A172 (cell line): ENCODE measurements at regions not wholly inside any gene's neighbourhood (a gene's known extent, or its start where the extent isn't known, plus 50 kb on each side); places are given as distances from the start of the nearest gene placed in this dataset.

ENCODE experiments used
- DNase-seq: peaks from one replicate; pipeline ENCODE4 v3.0.0-alpha.2; 2015; ENCODE audit warnings: low spot score

DNA sequence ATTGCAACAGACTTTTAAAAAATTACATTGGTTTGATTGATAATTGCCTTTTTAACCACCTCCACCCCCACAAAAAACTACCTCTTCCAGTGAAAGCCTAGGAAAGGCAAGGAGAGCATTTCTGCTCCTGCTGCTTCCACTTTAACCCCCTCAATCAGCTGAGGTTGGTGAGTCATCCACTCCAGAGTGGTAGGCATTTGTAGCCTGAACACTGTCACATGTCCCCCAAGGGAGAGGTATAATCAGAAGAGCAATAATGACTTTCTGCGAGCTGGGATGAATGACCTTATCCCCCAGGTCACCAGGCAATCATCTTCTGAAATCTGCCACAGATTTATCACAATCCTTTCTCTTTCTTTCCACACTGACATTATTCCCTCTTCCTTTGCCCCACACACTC is 126.6 kb upstream of the CAMK1G start:
- peak; percentile 68 for DNase-seq

DNA sequence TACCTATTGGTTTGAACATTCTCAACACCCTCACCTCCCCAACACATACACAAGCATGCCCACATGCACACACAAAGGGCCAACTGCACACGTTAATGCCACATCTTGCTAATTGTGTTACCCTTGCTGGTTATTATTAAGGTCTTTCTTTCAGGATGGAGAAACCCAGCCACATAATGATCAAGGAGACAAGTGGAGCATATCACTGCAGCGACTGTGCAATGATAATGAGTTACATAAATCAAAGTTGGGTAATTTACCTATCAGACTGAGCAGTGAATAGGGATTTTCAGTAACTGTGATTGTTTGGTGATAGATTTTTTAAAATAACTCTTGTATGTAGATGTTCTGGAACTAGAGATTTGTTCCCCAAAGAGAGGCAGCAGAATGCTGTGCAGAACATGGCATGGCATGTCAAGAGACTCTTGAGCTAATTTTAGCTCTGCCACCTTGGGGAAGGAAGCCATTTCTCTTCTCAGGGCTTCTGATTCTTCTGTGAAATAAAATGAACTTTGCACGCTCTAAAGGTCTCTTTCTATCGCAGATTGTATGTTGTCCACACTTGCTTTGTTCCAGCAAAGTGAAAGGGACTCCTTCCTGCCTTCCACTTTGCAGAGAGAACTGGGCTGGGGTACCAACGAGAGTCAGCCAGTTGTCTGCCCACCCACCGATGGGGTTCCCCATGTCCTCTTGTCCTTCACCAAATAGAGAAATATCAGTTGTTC is 126.0 kb upstream of the CAMK1G start:
- no peak for DNase-seq

DNA sequence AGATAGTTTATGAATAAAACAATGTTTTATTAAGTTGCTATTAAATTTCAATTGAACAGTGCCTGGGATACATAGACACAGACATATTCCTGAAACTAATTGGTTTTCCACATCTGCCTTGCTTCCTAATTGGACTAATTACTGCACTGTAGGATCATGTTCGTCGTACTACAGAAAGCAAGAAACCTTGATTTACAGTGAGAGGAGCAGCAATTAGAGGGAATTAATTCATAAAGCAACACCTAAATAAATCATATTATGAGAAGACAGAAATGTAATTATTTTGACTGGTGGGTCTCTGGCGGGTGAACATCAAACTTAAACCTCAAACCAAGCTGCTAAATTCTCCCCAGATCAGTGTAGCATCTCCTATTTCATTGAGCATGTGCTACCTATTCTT is 124.6 kb upstream of the CAMK1G start:
- no peak for DNase-seq

DNA sequence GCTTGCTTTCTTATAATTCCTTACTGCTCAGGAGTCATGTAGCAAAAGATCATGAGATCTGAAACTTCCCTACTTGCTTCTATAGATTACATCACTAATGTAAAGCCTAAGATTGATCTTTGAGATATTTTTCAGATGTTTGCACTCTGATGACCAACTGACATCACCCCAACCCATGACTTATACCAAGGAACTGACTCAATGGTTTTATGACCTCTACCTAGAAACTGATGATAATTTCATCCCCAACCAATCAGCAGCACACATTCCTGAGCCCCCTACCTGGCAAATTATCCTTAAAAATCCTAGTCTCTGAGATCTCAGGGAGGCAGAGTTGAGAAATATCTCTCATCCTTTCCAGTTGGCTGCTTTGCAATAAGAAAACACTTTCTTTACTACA is 122.3 kb upstream of the CAMK1G start:
- DNase-seq: no peak

DNA sequence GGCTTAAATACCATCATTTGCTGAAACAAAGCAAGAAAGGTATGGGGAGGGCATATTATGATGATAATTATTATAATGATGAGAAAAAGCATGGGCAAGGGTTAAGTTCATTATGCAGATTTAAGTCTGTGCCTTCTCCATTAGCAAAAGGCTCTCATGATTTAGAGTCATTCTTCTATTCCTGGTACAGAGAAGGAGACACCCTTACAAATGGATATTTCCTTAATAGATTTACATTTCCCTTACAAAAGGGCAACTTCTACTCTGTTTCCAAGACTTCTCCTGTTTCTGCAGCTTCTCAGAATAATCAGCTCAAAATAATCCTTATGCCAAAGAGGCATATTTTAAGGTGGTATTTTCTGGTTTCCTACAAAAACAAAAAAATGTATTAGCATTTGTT is 121.1 kb upstream of the CAMK1G start:
- DNase-seq: no peak

DNA sequence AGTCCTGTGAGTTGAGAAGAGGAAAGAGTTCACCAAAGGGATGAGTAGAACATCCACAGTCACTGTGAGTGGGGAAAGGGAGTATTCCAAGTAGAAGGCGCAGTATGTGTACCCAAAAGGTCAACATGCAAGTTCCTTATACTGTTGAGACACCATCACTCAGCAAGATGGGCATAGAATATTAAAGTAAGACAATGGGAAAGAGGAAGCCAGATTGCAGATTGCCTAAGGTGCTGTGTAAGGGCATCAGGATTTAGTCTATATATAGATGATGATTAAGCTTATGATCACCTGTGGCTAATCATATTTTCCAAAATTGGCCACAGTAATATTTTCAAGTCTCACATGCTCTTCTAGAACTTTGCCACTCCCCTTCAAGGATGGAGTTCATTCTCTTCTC is 120.1 kb upstream of the CAMK1G start:
- no peak for DNase-seq

DNA sequence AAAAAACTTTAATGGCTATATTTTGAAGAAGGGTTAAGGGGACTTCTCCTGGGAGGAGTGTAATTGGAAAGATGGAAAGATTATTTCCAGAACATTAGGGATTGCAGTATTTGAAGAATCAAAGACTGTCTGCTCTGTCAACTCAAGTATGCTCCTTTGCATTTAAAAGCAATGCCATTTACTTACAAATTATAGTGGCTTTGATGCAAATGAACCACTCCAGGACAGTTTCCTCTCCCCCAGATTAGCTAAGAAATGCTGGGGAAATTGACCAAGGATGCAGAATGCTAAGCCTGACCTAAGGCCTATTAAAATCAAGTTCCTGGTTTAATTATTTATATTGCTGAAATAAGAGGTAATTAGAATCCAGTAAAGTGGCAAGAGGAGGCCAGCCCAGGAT is 110.5 kb upstream of the CAMK1G start:
- DNase-seq: no peak

DNA sequence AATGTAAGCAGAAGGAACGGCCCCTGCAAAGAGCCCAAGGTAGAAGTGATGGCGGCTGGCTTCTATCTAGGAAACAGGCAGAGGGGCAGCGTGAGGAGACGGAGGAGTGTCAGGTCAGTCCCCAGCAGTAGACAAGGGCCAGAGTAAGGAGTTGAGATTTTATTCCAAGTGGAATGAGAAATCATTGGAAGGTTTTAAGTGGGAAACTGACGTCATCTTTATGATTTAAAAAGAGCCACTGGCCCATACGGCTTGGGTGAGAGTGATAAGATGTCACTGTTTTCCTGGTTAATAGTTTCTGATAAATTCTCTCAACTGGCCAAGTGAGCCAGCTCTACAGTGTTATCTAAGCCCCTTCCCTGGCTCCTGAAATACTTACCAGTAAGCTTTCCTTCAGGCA is 103.2 kb upstream of the CAMK1G start:
- DNase-seq: no peak

DNA sequence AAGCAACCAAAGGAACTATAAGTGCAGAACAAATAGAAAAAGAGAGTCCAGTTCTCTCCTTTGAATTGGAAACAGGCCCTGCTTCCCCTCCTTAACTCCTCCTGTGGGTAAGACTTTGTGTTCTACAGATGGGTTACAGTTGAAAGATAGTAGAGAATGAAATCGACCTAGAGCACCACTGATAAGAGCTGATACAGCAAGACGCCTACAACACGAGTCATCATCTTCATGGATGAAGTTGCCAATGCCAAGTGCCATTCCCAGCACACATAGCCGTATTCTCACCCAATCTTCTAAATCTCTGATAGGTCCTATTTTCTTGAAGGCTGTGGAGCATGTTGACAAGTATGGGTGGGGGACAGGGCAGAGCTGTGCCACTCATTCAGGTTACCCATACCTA is 99.8 kb upstream of the CAMK1G start:
- DNase-seq: no peak

DNA sequence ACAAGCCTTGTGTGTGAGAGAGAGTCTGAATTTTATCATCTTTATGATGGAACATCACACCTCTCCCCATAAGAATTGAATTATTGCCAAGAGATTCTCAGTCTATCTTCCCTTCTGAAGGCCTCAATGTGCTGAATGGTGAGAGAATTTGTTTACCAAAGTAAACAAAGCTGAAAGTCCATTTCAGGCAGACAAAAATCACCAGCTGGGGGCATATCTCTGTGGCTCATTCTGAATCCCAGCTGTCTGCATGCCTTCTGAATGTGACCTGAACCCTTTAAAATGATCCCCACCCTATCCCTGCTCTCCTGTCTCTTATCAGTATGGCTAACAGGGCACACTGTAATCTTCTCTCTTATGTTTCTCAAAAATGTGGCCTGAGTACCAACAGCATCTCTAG is 99.1 kb upstream of the CAMK1G start:
- DNase-seq: no peak

DNA sequence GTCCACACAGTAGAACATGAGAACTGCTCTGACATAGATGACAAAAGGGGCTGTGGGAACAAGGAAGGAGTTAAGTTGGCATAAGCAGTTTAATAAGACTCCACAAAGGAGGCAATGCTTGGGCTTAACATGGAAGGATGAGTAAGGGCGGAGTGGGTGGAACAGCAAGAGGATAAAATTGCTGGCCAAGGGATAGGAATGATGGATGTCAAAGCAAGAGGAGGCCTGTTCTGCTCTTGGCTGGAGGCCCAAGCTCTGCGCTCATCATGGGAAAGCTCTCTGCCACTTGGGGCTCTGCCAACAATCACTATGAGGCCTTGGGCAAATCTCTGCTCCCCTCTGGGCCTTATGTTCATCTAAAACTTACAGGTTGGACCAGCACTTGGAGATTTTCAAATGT is 98.3 kb upstream of the CAMK1G start:
- peak; percentile 73 for DNase-seq

DNA sequence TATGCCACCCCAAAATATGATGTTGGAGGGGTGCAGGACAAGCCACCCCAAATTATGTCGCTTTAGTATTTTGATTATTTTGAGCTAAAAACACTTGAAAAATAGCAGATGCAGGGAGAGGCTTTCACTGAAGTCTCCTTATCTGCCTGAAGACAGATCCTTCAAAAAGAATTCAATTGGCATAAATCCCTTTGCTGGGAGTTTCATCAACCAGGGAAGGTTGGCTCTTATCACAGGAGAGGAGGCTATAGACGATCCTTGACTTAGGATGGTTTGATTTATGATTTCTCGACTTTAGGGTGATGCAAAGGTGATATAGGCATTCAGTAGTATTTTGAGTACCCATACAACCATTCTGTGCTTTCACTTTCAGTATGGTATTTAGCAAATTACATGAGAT is 97.8 kb upstream of the CAMK1G start:
- no peak for DNase-seq

DNA sequence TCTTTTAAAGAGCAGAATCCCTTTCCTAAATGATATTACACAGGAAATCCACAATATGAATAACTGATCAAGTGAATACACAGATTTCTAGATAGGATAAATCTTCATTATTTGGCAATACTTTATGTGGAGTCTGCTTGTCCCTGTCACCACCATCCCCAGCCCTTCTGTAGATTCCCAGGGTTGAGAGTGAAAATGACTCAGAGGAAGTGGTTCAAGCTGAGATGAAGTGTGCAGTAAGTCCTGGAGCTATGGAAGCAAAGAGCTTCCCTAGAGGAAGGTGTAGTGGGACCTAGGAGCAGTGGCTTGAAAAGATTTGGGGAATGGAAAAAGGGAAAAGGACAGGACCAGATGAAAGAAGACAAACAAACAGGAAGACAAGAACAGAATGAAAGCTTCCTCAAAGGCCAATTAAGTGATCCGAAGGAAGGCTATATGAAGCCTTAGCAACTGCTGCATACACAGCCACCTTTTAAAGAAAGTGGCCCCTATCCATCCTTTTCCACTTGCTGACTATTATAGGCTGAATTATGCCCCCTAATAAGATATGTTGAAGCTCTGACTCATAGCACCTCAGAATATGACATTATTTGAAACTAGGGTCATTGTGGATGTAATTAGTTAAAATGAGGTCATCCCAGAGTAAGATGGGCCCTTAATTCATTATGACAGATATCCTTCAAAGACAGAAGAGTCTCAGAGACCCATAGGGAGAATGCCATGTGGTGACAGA is 96.5 kb upstream of the CAMK1G start:
- peak; percentile 77 for DNase-seq

DNA sequence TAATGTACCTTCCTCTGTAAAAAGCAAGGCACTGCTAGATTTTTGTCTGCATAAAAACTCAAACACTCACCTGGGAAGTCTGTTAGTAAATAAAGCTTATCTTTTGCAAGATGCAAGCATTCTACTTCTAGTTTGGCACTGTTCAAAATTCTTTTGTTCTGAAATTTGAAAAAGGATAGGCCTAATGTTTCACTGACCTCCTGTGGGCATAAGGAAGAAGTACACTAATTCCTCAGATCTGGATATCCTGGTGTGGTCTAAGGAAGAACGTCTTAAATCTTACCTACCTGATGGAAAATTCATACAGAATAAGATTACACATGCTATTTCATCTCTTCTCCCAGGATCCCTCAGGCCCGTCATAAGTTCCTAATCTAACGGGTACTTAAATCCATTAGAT is 93.5 kb upstream of the CAMK1G start:
- DNase-seq: peak; percentile 25

DNA sequence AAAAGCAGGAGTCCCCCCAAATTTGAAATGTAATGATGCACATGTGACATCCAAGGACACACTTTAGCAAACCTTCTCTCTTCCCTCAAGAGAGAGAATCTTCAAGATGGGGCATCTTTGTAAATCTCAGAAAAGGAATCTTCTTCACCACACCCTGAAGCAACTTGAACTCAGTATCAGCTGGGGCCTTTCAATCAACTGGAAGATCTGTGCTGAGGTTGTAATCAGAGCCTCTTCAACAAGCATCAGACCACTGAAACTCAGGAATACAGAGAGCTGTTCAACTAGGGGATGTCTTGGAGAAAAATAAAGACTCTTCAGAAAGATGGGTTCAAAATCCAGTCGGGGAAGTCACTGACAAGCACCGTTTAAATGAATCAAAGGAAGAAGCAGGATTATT is 92.5 kb upstream of the CAMK1G start:
- no peak for DNase-seq

DNA sequence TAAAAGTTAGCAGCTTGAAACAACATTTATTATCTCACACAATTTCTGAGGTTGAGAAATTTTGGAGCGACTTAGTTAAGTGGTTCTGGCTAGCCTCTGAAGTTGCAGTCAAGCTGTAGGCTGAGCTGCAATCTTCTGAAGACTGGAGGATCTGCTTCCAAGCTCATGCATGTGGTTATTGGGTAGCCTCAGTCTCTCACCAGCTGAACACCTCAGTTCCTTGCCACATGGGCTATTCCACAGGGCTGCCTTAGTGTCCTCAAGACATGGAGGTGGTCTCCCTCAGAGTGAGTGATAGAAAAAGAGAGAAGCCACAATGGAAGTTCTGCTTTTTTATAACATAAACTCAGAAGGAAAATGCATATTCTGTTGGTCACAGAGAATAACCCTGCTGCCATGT is 92.0 kb upstream of the CAMK1G start:
- no peak for DNase-seq

DNA sequence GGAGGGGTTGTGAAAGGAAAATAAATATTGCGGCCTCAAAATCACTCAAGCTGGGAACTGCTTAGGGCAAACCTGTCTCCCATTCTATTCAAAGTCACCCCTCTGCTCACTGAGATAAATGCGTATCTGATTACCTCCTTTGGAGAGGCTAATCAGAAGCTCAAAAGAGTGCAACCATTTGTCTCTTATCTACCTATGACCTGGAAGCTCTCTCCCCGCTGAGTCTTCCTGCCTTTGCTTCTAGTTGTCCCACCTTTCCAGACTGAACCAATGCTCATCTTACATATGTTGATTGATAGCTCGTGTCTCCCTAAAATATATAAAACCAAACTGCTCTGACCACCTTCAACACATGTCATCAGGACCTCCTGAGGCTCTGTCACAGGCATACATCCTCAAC is 91.6 kb upstream of the CAMK1G start:
- no peak for DNase-seq

DNA sequence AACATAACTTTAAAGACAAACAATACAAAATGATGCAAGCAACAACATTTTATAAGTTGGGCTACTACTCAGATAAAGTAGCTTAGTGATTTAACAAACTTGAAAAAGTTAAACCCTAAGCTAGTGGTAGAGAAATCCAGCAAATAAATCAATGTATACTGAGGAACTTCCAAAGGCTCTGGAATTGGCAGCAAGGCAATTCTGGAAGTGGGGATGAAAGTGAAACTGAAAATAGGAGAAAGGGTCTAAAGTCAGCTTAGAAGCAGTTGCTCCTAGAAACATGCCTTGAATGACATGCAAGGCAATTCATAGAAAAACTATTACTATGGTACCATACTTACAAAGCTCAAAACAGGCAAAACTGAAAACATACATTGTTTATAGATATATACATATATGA is 90.0 kb upstream of the CAMK1G start:
- peak; percentile 20 for DNase-seq

DNA sequence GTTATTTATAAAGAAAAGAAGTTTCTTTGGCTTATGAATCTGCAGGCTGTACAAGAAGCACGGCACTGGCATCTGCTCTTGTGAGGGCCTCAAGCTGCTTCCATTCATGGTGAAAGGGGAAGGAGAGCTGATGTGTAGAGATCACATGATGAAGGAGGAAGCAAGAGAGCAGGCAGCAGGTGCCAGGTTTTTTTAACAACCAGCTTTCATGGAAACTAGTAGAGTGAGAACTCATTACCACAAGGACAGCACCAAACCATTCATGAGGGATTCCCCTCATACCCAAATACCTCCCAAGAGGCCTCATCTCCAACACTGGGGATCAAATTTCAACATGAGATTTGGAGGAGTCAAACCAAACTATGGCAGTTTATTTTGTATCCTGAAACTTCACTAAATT is 85.8 kb upstream of the CAMK1G start:
- DNase-seq: no peak

DNA sequence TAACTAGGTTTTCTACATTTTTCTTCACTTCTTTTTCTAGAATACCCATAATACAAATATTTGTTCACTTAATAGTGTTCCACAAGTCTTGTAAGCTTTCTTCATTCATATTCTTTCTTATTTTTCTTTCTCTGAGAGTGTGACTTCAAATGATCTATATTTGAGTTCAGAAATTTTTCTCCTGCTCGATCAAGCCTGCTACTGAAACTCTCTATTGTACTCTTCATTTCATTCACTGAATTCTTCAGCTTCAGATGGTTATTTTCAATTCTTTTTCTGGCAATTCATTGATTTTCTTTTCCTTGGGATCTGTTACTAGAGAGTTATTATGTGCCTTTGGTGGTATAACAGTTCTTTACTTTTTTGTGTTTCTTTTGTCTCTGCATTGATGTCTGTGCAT is 82.5 kb upstream of the CAMK1G start:
- DNase-seq: no peak

DNA sequence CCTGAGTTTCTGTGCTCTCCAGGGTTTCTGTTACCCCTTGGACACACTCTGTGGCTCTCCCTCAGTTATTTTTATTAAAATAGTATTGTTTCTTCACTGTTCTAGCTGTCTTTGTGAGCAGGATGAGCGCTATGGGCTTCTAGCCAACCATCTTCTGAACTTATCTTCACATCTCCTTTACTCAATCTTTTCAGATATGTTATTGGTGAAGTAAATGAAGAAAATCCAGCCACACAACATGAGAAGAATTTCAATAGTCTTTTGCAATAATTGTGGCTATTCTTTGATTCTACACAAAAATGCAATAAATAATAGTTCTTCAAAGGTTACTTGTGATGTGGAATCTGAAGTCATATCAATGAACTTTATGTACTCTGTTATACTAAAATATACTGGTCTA is 80.3 kb upstream of the CAMK1G start:
- no peak for DNase-seq

DNA sequence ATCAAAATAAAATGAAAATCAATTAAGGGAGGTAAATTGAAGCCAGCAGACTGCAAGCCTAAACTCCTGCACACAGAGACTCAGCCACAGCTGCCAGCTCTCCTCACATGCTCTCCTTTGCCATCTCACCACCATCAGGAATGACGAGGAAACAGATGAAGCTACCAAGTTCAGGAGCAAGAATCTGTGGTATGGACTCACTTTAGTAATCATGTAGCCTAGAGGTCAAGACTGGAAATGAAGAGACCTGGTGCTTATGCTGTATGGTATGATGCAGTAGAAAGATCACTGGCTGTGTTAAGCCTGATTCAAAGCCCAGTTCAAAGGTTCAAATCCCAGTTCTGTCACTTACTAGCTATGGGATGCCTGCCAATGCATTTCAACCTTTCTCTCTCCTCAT is 78.9 kb upstream of the CAMK1G start:
- DNase-seq: no peak

DNA sequence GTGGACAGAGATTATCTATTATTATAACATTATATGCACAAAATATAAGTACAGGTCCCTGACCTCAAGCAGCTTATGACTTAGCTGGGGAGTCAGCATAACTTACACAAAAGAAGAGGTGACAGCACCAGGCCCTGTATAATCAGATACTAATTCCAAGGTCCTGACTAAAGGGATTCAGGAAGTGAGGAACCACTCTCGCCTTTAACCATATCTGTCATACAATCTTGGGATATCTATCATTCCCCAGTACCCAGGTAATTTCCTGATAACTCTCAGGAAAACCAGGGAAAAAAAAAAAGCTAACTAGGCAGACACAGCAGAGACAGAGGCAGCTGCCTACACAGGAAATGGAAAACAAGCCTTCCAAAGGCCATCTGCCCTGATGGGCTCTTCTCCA is 78.5 kb upstream of the CAMK1G start:
- peak; percentile 70 for DNase-seq

DNA sequence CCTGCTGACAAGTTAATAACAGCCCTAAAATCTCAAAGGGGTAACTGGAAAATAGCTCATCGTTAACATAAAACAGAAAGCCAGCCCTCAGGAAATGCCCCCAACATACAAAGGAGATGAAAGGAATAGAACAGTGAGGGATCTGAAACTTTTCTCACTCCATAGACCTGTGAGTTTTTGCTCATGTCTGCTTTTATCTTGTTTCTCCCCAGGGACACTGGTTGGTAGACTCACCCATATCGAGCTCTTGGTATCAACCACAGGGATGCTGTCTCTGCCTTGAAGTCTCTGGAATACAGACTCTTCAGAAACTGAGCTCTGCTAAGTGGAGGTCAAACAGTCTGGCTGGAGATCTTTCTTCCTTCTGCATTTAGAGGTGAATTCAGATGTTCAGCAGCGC is 77.4 kb upstream of the CAMK1G start:
- no peak for DNase-seq
